Heart left ventricle (tissue), 16 donors: ENCODE measurements at regions not wholly inside any gene's neighbourhood (a gene's known extent, or its start where the extent isn't known, plus 50 kb on each side); places are given as distances from the start of the nearest gene placed in this dataset.

Source experiments
- ATAC-seq, 4 donors: fragments of 200-7000 bp; cut with Tn5 transposase; one replicate each; pipeline ENCODE4 v1.9.1; 2020 to 2022; ENCODE audit warnings: moderate library complexity in 4 of 4, mild to moderate bottlenecking in 3 of 4, moderate number of reproducible peaks in 1 of 4
- DNase-seq, 5 donors: peaks; one replicate each; pipeline ENCODE4 v3.0.0-alpha.2; 2020
- H3K27ac ChIP-seq, 12 donors: fragments of 200-600 bp; sonication (generic) in 4 of 12; one replicate each; pipeline versions ENCODE4 v1.5.0 to v1.8.0; 2016 to 2022; ENCODE audit warnings: mild to moderate bottlenecking in 2 of 12
- H3K27me3 ChIP-seq, 9 donors: fragments of 200-600 bp; sonication (generic) in 2 of 9; one replicate each; pipeline versions ENCODE4 v1.5.1 to v1.8.0; 2016 to 2022; ENCODE audit warnings: mild to moderate bottlenecking in 3 of 9
- H3K36me3 ChIP-seq, 9 donors: fragments of 200-600 bp; sonication (generic) in 2 of 9; one replicate each; pipeline versions ENCODE4 v1.5.0 to v1.8.0; 2018 to 2022; ENCODE audit warnings: mild to moderate bottlenecking in 2 of 9
- H3K4me1 ChIP-seq, 12 donors: fragments of 200-600 bp; sonication (generic) in 4 of 12; one replicate each; pipeline versions ENCODE4 v1.5.0 to v1.8.0; 2016 to 2022; ENCODE audit warnings: mild to moderate bottlenecking in 3 of 12
- H3K4me3 ChIP-seq, 12 donors: fragments of 200-600 bp; sonication (generic) in 4 of 12; one replicate each; pipeline versions ENCODE4 v1.5.0 to v1.8.0; 2017 to 2022; ENCODE audit warnings: mild to moderate bottlenecking in 9 of 12, moderate library complexity in 4 of 12
- H3K9me3 ChIP-seq, 12 donors: fragments of 200-600 bp; sonication (generic) in 4 of 12; one replicate each; pipeline versions ENCODE4 v1.5.0 to v1.8.0; 2016 to 2022; ENCODE audit warnings: mild to moderate bottlenecking in 1 of 12
- POLR2A ChIP-seq, 2 donors: fragments of 450-650 bp; IDR thresholded peaks; one replicate each; pipeline ENCODE4 v1.6.1; 2017; ENCODE audit warnings: antibody characterized with exemption in 2 of 2, mild to moderate bottlenecking in 2 of 2, moderate library complexity in 2 of 2
- WGBS, 4 donors: extraction: QIAGEN DNeasy Blood & Tissue Kit in 2 of 4; methylation state at CpG; one replicate each; pipeline versions ENCODE4 v1.1.5 to v1.1.7; 2013 to 2018; 5-methylcytosine and 5-hydroxymethylcytosine counted together
- intact Hi-C, 10 donors: fragments of 100-400 bp; cut with DNase I; formaldehyde crosslinking; loops; one replicate each; pipeline versions ENCODE4 v1.11.1 to v1.14.2; 2022
- TF ChIP-seq, protein P1 (sequence below), 12 donors: fragments of 200-600 bp; sonication (generic) in 4 of 12; IDR thresholded peaks; one replicate each; pipeline versions ENCODE4 v1.5.0 to v1.8.0; 2018 to 2022; ENCODE audit warnings: antibody characterized with exemption in 12 of 12, mild to moderate bottlenecking in 5 of 12
- donor health status: ischemic (EF 13 %, LVEDD 7.1; RV severe dilation, severe dysfunction).
- donor health status: healthy with polysubstance abuse.
- donor health status: DM: no; HTN: yes; CAD: no.
- donor health status: DM: no; HTN: no; CAD: no.
- donor health status: ischemic (EF 25% LVEDD 6.9; RV normal size, moderate dysfunction).
- donor health status: ischemic (EF 25% LVEDD 5.7; RV mildly dilated, moderate dysfunction).
- donor health status: healthy.
- donor health status: DM: yes; HTN: yes; CAD: no.
- donor health status: ischemic (EF 35%, LVEDD 5.7; RV mildly dilated, moderate dysfunction).
- donor health status: nonischemic (EF 11% LVEDD 7.7; RV severe dilation, severe dysfunction).
- donor health status: DM: yes; HTN: yes; CAD: no.
- donor health status: PGD.
- donor health status: ischemic (EF 29% LVEDD 5.4; RV normal size, mild dysfunction).
- donor health status: nonischemic (EF 23%, LVEDD 6.1; RV moderate dilation, normal function).

GRCh38 chr10:8238986-8239385 lies 184.5 kb downstream of the GATA3 start:
- 52 to 61% (median 56%) methylated on average over 7 of the region's 7 CpGs for WGBS, 4 donors
- Histone ChIP-seq H3K27ac (no peak overlapping the region), H3K27me3 (peaks cover 0 to 5% (median 0%) of the 10 kb centered on the region in 9 donors), H3K36me3 (no peaks in the 10 kb centered on the region), H3K4me3 (no peak overlapping the region), H3K4me1 (no peaks in the 10 kb centered on the region), H3K9me3 (no peaks in the 10 kb centered on the region)
- TF ChIP-seq, protein P1, sequence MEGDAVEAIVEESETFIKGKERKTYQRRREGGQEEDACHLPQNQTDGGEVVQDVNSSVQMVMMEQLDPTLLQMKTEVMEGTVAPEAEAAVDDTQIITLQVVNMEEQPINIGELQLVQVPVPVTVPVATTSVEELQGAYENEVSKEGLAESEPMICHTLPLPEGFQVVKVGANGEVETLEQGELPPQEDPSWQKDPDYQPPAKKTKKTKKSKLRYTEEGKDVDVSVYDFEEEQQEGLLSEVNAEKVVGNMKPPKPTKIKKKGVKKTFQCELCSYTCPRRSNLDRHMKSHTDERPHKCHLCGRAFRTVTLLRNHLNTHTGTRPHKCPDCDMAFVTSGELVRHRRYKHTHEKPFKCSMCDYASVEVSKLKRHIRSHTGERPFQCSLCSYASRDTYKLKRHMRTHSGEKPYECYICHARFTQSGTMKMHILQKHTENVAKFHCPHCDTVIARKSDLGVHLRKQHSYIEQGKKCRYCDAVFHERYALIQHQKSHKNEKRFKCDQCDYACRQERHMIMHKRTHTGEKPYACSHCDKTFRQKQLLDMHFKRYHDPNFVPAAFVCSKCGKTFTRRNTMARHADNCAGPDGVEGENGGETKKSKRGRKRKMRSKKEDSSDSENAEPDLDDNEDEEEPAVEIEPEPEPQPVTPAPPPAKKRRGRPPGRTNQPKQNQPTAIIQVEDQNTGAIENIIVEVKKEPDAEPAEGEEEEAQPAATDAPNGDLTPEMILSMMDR (IDR thresholded peaks at IDR 0.05) = no peak
- TF ChIP-seq POLR2A (IDR thresholded peaks at IDR 0.05) = no peak
- intact Hi-C loops = no loop called here
- ATAC-seq = no peak
- no peak for DNase-seq

DNA sequence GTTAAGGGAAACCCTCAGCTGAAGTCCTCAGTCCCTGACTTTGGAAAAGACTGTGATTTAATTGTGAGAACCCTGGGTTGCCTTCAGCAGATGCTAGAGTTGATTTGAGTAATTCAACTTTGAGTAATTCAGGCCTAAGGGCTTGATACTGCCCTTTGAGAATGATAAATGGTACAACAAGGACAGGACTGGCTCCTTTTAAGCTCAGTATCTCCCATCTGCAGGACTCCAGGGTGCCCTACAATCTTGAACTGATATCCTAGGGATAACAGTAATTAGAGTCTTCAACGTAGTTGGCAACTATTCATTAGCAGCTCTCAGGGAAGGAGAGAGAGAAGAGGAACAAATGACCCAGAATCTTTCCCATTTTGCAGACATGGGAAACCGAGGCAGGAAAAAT lies 186.4 kb downstream of the GATA3 start:
- H3K4me3 ChIP-seq = no peak overlapping the region
- ATAC-seq = no peak

DNA sequence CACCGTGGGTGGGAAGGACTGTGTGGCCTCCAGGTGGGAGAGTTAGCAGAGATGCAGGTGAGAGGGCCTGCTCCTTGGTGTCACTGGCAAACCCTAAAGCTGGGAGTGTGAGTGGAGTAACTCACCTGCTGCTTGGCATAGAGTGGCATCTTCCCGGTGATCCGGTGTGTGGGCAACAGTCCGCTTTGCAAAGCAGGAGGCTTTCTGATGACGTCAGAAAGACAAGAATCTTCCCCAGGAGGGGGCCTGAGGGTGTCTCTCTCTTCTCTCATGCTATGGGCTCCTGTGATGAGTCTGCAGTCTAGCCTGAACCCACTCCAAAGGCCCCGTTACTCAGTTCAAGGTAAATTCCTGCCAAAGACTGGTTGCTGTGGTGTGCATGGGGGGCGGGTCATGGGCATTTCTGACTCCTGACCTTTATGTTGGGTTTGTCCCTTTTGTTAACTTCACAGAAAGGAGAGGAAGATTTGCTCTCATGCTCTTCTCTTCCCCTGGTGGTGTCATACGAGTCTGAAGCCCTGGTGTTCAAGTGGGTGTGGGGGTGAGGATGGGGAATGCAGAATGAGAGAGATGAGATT lies 187.9 kb downstream of the GATA3 start:
- DNase-seq = no peak
- WGBS, 4 donors = 81 to 86% (median 83%) methylated on average over 7 to 8 of the region's 8 CpGs
- intact Hi-C loops = no loop called here
- Histone ChIP-seq H3K36me3 (no peaks in the 10 kb centered on the region), H3K27me3 (peaks cover 0 to 5% (median 0%) of the 10 kb centered on the region in 9 donors), H3K27ac (no peak overlapping the region), H3K4me3 (no peak overlapping the region), H3K4me1 (peaks cover 0 to 15% (median 0%) of the 10 kb centered on the region in 12 donors), H3K9me3 (peaks cover 0 to 13% (median 5%) of the 10 kb centered on the region in 12 donors)
- ATAC-seq = no peak
- TF ChIP-seq, protein P1 (IDR thresholded peaks at IDR 0.05) = no peak
- TF ChIP-seq POLR2A (IDR thresholded peaks at IDR 0.05) = no peak

More for the DNA sequence above, 186.4 kb downstream of the GATA3 start:
- Histone ChIP-seq H3K27me3 (peaks cover 0 to 5% (median 0%) of the 10 kb centered on the region in 9 donors), H3K27ac (no peak overlapping the region), H3K36me3 (no peaks in the 10 kb centered on the region), H3K4me1 (peaks cover 0 to 14% (median 0%) of the 10 kb centered on the region in 12 donors), H3K9me3 (no peaks in the 10 kb centered on the region)
- 48 to 64% (median 55%) methylated on average over 2 of the region's 2 CpGs for WGBS, 4 donors
- DNase-seq = no peak
- intact Hi-C loops = no loop called here
- TF ChIP-seq, protein P1 (IDR thresholded peaks at IDR 0.05) = no peak
- TF ChIP-seq POLR2A (IDR thresholded peaks at IDR 0.05) = no peak

- Histone ChIP-seq H3K4me1 (peaks cover 0 to 15% (median 0%) of the 10 kb centered on the region in 12 donors), H3K27ac (peak overlapping the region in 1 of 12 donors; percentile 66), H3K27me3 (peaks cover 0 to under 1% (median 0%) of the 10 kb centered on the region in 9 donors), H3K4me3 (no peak overlapping the region), H3K36me3 (no peaks in the 10 kb centered on the region), H3K9me3 (peaks cover 0 to 21% (median 6%) of the 10 kb centered on the region in 12 donors)
- ATAC-seq (no peak), DNase-seq (no peak)
- 36 to 42% (median 38%) methylated on average over 8 of the region's 8 CpGs for WGBS, 4 donors
- intact Hi-C loops = no loop called here
- TF ChIP-seq, protein P1 (IDR thresholded peaks at IDR 0.05) = no peak
- no peak for TF ChIP-seq POLR2A (IDR thresholded peaks at IDR 0.05)
These were observed 190.8 kb downstream of the GATA3 start for GRCh38 chr10:8245131-8245813.
